K562 (cell line): ENCODE measurements at regions not wholly inside any gene's neighbourhood (a gene's known extent, or its start where the extent isn't known, plus 50 kb on each side); places are given as distances from the start of the nearest gene placed in this dataset.

ENCODE experiments used
- BCOR ChIP-seq: fragments of 450-650 bp; IDR thresholded peaks from 2 replicates; pipeline ENCODE4 v1.6.1; 2016
- COPS2 ChIP-seq: fragments of 450-650 bp; conservative IDR thresholded peaks from 2 replicates; pipeline ENCODE4 v1.6.1; 2016; ENCODE audit warnings: mild to moderate bottlenecking, moderate library complexity
- DLX4 ChIP-seq: fragments of 250-450 bp; sonication (Bioruptor Pico); IDR thresholded peaks from 2 replicates; pipeline ENCODE4 v1.6.1; 2021; ENCODE audit warnings: mild to moderate bottlenecking
- ETS2 ChIP-seq: IDR thresholded peaks from 2 replicates; pipeline ENCODE4 v1.6.1; 2016; ENCODE audit warnings: borderline replicate concordance, missing genetic modification characterization, mild to moderate bottlenecking, moderate library complexity, missing compliant biosample characterization; ENCODE audit not compliant: poor library complexity, severe bottlenecking
- GTF2F1 ChIP-seq: IDR thresholded peaks from 2 replicates; pipeline ENCODE4 v1.6.1; 2011; ENCODE audit warnings: low read depth, low read length, improper control_type of control experiment
- HDAC2 ChIP-seq: fragments of 450-650 bp; IDR thresholded peaks from 2 replicates; pipeline ENCODE4 v1.6.1; 2016; ENCODE audit warnings: mild to moderate bottlenecking
- HDGF ChIP-seq: fragments of 450-650 bp; IDR thresholded peaks from 2 replicates; pipeline ENCODE4 v1.6.1; 2016
- MTF1 ChIP-seq: fragments of 250-450 bp; sonication (Bioruptor Pico); IDR thresholded peaks from 2 replicates; pipeline ENCODE4 v1.9.0; 2021; ENCODE audit warnings: moderate library complexity, mild to moderate bottlenecking, inconsistent platforms, borderline replicate concordance
- NFATC3 ChIP-seq: fragments of 450-650 bp; IDR thresholded peaks from 2 replicates; pipeline ENCODE4 v1.6.1; 2017; ENCODE audit warnings: mild to moderate bottlenecking
- PCBP1 ChIP-seq: fragments of 200-400 bp; formaldehyde crosslinking; IDR thresholded peaks from 2 replicates; pipeline ENCODE4 v1.6.1; 2018; ENCODE audit warnings: mild to moderate bottlenecking, low read depth, low read length; ENCODE audit not compliant: poor library complexity, severe bottlenecking
- PHB ChIP-seq: fragments of 250-450 bp; sonication (Bioruptor Pico); IDR thresholded peaks from 2 replicates; pipeline ENCODE4 v1.5.0; 2021
- PRDM10 ChIP-seq: fragments of 450-650 bp; IDR thresholded peaks from 2 replicates; pipeline ENCODE4 v1.6.1; 2018; ENCODE audit not compliant: partially characterized antibody
- RBM15 ChIP-seq: fragments of 200-400 bp; formaldehyde crosslinking; IDR thresholded peaks from 2 replicates; pipeline ENCODE4 v1.6.1; 2018; ENCODE audit warnings: mild to moderate bottlenecking, low read length, moderate library complexity; ENCODE audit not compliant: insufficient read depth
- SFPQ ChIP-seq: fragments of 200-400 bp; formaldehyde crosslinking; IDR thresholded peaks from 2 replicates; pipeline ENCODE4 v1.6.1; 2017; ENCODE audit warnings: mild to moderate bottlenecking, low read depth, low read length, moderate library complexity
- SRF ChIP-seq, 2 experiments: fragments of 250-450, 450-650 bp in 1 of 2; sonication (Bioruptor Pico) in 1 of 2; sonication (generic) in 1 of 2; formaldehyde crosslinking; IDR thresholded peaks; 2 replicates each; pipeline versions ENCODE4 v1.5.0 to v1.5.1; 2020 to 2022; ENCODE audit warnings: mild to moderate bottlenecking in 1 of 2, missing genetic modification reagents in 1 of 2
- STAG1 ChIP-seq: sonication (generic); formaldehyde crosslinking; IDR thresholded peaks from 2 replicates; pipeline ENCODE4 v1.5.0; 2020; ENCODE audit warnings: missing genetic modification reagents, borderline replicate concordance
- TBL1XR1 ChIP-seq, 2 experiments: IDR thresholded peaks; 2 replicates each; pipeline ENCODE4 v1.6.1; 2012; ENCODE audit warnings: improper control_type of control experiment in 2 of 2, low read length in 2 of 2, mild to moderate bottlenecking in 1 of 2
- THAP7 ChIP-seq: fragments of 250-450 bp; sonication (Bioruptor Pico); IDR thresholded peaks from 2 replicates; pipeline ENCODE4 v1.5.0; 2021
- TRIM24 ChIP-seq, 2 experiments: fragments of 450-650 bp; IDR thresholded peaks; 2 replicates each; pipeline ENCODE4 v1.6.1; 2016
- ZNF174 ChIP-seq: fragments of 250-450 bp; sonication (Bioruptor Pico); IDR thresholded peaks from 2 replicates; pipeline ENCODE4 v1.4.0; 2020; ENCODE audit warnings: mild to moderate bottlenecking
- ZNF586 ChIP-seq: fragments of 450-650 bp; formaldehyde crosslinking; conservative IDR thresholded peaks from 2 replicates; pipeline ENCODE4 v1.4.0; 2020; ENCODE audit warnings: mild to moderate bottlenecking, moderate library complexity
- ZNF696 ChIP-seq: fragments of 250-450 bp; sonication (Bioruptor Pico); conservative IDR thresholded peaks from 2 replicates; pipeline ENCODE4 v1.4.0; 2020; ENCODE audit warnings: mild to moderate bottlenecking, moderate library complexity

GRCh38 chr6:14863902-14864850 is 381.7 kb upstream of the JARID2 start (continued):
- TF ChIP-seq SFPQ (no peak), ZNF696 (no peak), SRF (CRISPR knock-in tag; IDR thresholded peaks at IDR 0.05) (no peak), NFATC3 (0 out of 2 replicates have a peak, but pooled peaks have one; percentile 42), DLX4 (CRISPR knock-in tag) (no peak), ZNF174 (CRISPR knock-in tag) (no peak), TBL1XR1 (IDR thresholded peaks at IDR 0.05; ENCODE audit: low read length in 2 of 2) (no peak), HDAC2 (no peak; the same call in 1 of the 2 replicates), RBM15 (no peak), GTF2F1 (no peak), PCBP1 (no peak), MTF1 (no peak), STAG1 (CRISPR knock-in tag) (no peak), COPS2 (no peak), THAP7 (CRISPR knock-in tag) (no peak), BCOR (peak; percentile 55; the same call in 1 of the 2 replicates), ETS2 (tag) (no peak), PRDM10 (no peak), HDGF (peak; percentile 88), ZNF586 (CRISPR knock-in tag) (no peak), PHB (CRISPR knock-in tag) (no peak), TRIM24 (IDR thresholded peaks at IDR 0.05) (peak; percentile 75 to 77)
